Medulla oblongata (tissue), 1 donor: ENCODE measurements at regions not wholly inside any gene's neighbourhood (a gene's known extent, or its start where the extent isn't known, plus 50 kb on each side); places are given as distances from the start of the nearest gene placed in this dataset.

Experiments used
- DNase-seq: peaks from one replicate; pipeline ENCODE4 v3.0.0-alpha.2; 2015; ENCODE audit errors: extremely low spot score

- DNase-seq, result no peak
Measured at GRCh38 chr10:91691981-91692380, 59.1 kb upstream of the PPP1R3C start.

- DNase-seq, result no peak
Measured at GRCh38 chr10:91690996-91691676, 58.3 kb upstream of the PPP1R3C start.

- no peak for DNase-seq
Measured at GRCh38 chr10:91690412-91690811, 57.5 kb upstream of the PPP1R3C start.

GRCh38 chr10:91689731-91690168 lies 56.9 kb upstream of the PPP1R3C start:
- peak; percentile 5 for DNase-seq

- DNase-seq, result no peak
Measured at GRCh38 chr10:91684841-91685240, 52.0 kb upstream of the PPP1R3C start.

- DNase-seq, result no peak
Measured at GRCh38 chr10:91683975-91684374, 51.1 kb upstream of the PPP1R3C start.

GRCh38 chr10:91682912-91683311 lies 50.0 kb upstream of the PPP1R3C start:
- no peak for DNase-seq
